K562 (cell line): ENCODE measurements at regions not wholly inside any gene's neighbourhood (a gene's known extent, or its start where the extent isn't known, plus 50 kb on each side); places are given as distances from the start of the nearest gene placed in this dataset.

ENCODE experiments used
- ATAC-seq: fragments of 200-7000 bp; cut with Tn5 transposase; 3 replicates; pipeline ENCODE4 v1.9.1; 2020; ENCODE audit warnings: moderate library complexity
- BruUV-seq: library from RNA; stranded (reverse); fragments of 400-500 nt; replicated peaks from 2 replicates; lab custom pipeline; 2021; lab: Mats Ljungman, UMichigan
- CTCF ChIA-PET: fragments of 300-600 bp; formaldehyde crosslinking; extraction: SDS; loops from one replicate; lab custom pipeline; 2021; ENCODE audit warnings: low intra/inter-chr PET ratio; lab: Yijun Ruan, JAX
- POLR2A ChIA-PET: fragments of 300-600, 350-650 bp; sonication (Branson Sonifier 250); formaldehyde crosslinking; extraction: SDS; loops from one replicate; lab custom pipeline; 2021; ENCODE audit warnings: antibody characterized with exemption, inconsistent platforms; lab: Yijun Ruan, JAX
- DNase-seq, 4 experiments: peaks; one replicate each; pipeline versions ENCODE4 v3.0.0 to v3.0.0-alpha.2; 2011 to 2018; ENCODE audit warnings: low spot score in 3 of 4, mixed read lengths in 3 of 4; ENCODE audit errors: extremely low read depth in 1 of 4
- FAIRE-seq: peaks from 2 replicates; lab custom pipeline; 2011; peaks lifted over from hg19 to GRCh38; lab: Jason Lieb, UNC
- H2AFZ ChIP-seq: 2 replicates; pipeline ENCODE4 v1.6.0; 2011; ENCODE audit warnings: low read depth, low read length, control low read depth, inconsistent platforms
- H3K27ac ChIP-seq: fragments of 200-600 bp; 3 replicates; pipeline ENCODE4 v1.8.0; 2011; ENCODE audit warnings: low read depth, mild to moderate bottlenecking, control low read depth, inconsistent platforms, low read length, moderate library complexity, mixed read lengths; ENCODE audit errors: extremely low read depth
- H3K27me3 ChIP-seq, 2 experiments: fragments of 300-600 bp in 1 of 2; 2 replicates in 1 of 2; 3 replicates in 1 of 2; pipeline versions ENCODE4 v1.6.0 to v1.8.0; 2011; ENCODE audit warnings: inconsistent platforms in 2 of 2, low read length in 2 of 2, mild to moderate bottlenecking in 1 of 2, mixed read lengths in 1 of 2, moderate library complexity in 1 of 2; ENCODE audit not compliant: control insufficient read depth in 2 of 2, insufficient read depth in 2 of 2
- H3K36me3 ChIP-seq: fragments of 300-600 bp; 3 replicates; pipeline ENCODE4 v1.8.0; 2011; ENCODE audit warnings: mild to moderate bottlenecking, low read length, inconsistent platforms; ENCODE audit not compliant: control insufficient read depth, insufficient read depth
- H3K4me1 ChIP-seq, 2 experiments: fragments of 200-600 bp in 1 of 2; replicated peaks in 1 of 2; 2 replicates in 1 of 2; 3 replicates in 1 of 2; pipeline versions ENCODE4 v1.5.1 to v1.8.0; 2011; ENCODE audit warnings: inconsistent platforms in 2 of 2, low read length in 2 of 2, mild to moderate bottlenecking in 1 of 2, mixed read lengths in 1 of 2, moderate library complexity in 1 of 2; ENCODE audit not compliant: control insufficient read depth in 2 of 2, insufficient read depth in 2 of 2
- H3K4me2 ChIP-seq: 2 replicates; pipeline ENCODE4 v1.6.1; 2011; ENCODE audit warnings: low read length, control low read depth, inconsistent platforms, mixed read lengths; ENCODE audit not compliant: insufficient read depth
- H3K4me3 ChIP-seq: fragments of 200-600 bp; sonication (generic), shearing (Covaris generic); 2 replicates; pipeline ENCODE4 v1.5.1; 2016; ENCODE audit warnings: control low read depth, inconsistent platforms
- H3K79me2 ChIP-seq: fragments of 200-600 bp; 3 replicates; pipeline ENCODE4 v1.8.0; 2011; ENCODE audit warnings: low read length, inconsistent platforms; ENCODE audit not compliant: control insufficient read depth, insufficient read depth
- H3K9ac ChIP-seq, 2 experiments: 2 replicates each; pipeline versions ENCODE4 v1.6.0 to v1.6.1; 2011; ENCODE audit warnings: low read depth in 2 of 2, low read length in 2 of 2, control low read depth in 1 of 2, inconsistent platforms in 1 of 2, mild to moderate bottlenecking in 1 of 2, mixed read lengths in 1 of 2; ENCODE audit not compliant: insufficient read depth in 1 of 2
- H3K9me1 ChIP-seq: one replicate; pipeline ENCODE4 v1.6.0; 2011; ENCODE audit warnings: inconsistent platforms, mild to moderate bottlenecking, low read length, moderate library complexity; ENCODE audit not compliant: control insufficient read depth, insufficient read depth
- H3K9me3 ChIP-seq: replicated peaks from 2 replicates; pipeline ENCODE4 v1.5.1; 2011; ENCODE audit warnings: low read depth, low read length, inconsistent platforms; ENCODE audit not compliant: control insufficient read depth, insufficient read depth
- H4K20me1 ChIP-seq: replicated peaks from 2 replicates; pipeline ENCODE4 v1.6.1; 2011; ENCODE audit warnings: low read length, inconsistent platforms, mixed read lengths; ENCODE audit not compliant: control insufficient read depth, insufficient read depth
- ATF4 ChIP-seq: fragments of 450-650 bp; formaldehyde crosslinking; IDR thresholded peaks from 2 replicates; pipeline ENCODE4 v1.4.0; 2022; ENCODE audit warnings: mild to moderate bottlenecking, moderate library complexity
- CREBBP ChIP-seq: IDR thresholded peaks from one replicate; pipeline ENCODE4 v1.6.1; 2012; ENCODE audit warnings: low read depth, mild to moderate bottlenecking, control low read depth, inconsistent platforms, low read length
- FOXK2 ChIP-seq, 2 experiments: fragments of 450-650 bp; IDR thresholded peaks in 1 of 2; conservative IDR thresholded peaks in 1 of 2; 2 replicates each; pipeline ENCODE4 v1.6.1; 2016; ENCODE audit warnings: low read depth in 2 of 2, mild to moderate bottlenecking in 1 of 2
- HDAC1 ChIP-seq, 2 experiments: fragments of 450-650 bp; IDR thresholded peaks; 2 replicates each; pipeline ENCODE4 v1.6.1; 2016 to 2017; ENCODE audit warnings: inconsistent platforms in 1 of 2, mild to moderate bottlenecking in 1 of 2, moderate library complexity in 1 of 2
- HLTF ChIP-seq: fragments of 450-650 bp; IDR thresholded peaks from 2 replicates; pipeline ENCODE4 v1.6.1; 2016
- KLF13 ChIP-seq: fragments of 450-650 bp; IDR thresholded peaks from 2 replicates; pipeline ENCODE4 v1.6.1; 2016; ENCODE audit warnings: missing genetic modification characterization, low read depth, mild to moderate bottlenecking, missing compliant biosample characterization, moderate library complexity, borderline replicate concordance
- NEUROD1 ChIP-seq: fragments of 150-350 bp; IDR thresholded peaks from 2 replicates; pipeline ENCODE4 v1.6.1; 2014; ENCODE audit warnings: borderline replicate concordance, low read length, low read depth; ENCODE audit not compliant: partially characterized antibody
- PHF20 ChIP-seq: fragments of 450-650 bp; IDR thresholded peaks from 2 replicates; pipeline ENCODE4 v1.6.1; 2018; ENCODE audit not compliant: partially characterized antibody
- PRDM10 ChIP-seq: fragments of 450-650 bp; IDR thresholded peaks from 2 replicates; pipeline ENCODE4 v1.6.1; 2018; ENCODE audit not compliant: partially characterized antibody
- PTRF ChIP-seq: fragments of 450-650 bp; IDR thresholded peaks from 2 replicates; pipeline ENCODE4 v1.6.1; 2016; ENCODE audit warnings: mild to moderate bottlenecking, missing genetic modification characterization, missing compliant biosample characterization
- ZBTB7A ChIP-seq: IDR thresholded peaks from 2 replicates; pipeline ENCODE4 v1.6.1; 2011; ENCODE audit warnings: low read depth, mild to moderate bottlenecking, low read length, moderate library complexity, borderline replicate concordance; ENCODE audit not compliant: control insufficient read depth
- ZC3H11A ChIP-seq: IDR thresholded peaks from 2 replicates; pipeline ENCODE4 v1.6.1; 2012; ENCODE audit warnings: low read depth, low read length, improper control_type of control experiment
- ZNF197 ChIP-seq: fragments of 200-800 bp; sonication (Bioruptor generic); IDR thresholded peaks from 2 replicates; pipeline ENCODE4 v1.6.1; 2016; ENCODE audit warnings: low read depth, missing genetic modification characterization, missing compliant biosample characterization
- WGBS: fragments of 100-300 bp; shearing (Covaris generic); methylation state at CpG from one replicate; pipeline ENCODE4 v1.1.6; 2016; ENCODE audit warnings: low coverage, mixed read lengths; ENCODE audit not compliant: insufficient coverage; ENCODE audit errors: missing lambda C conversion rate; 5-methylcytosine and 5-hydroxymethylcytosine counted together
- in situ Hi-C: fragments of 300-500 bp; cut with MboI; formaldehyde crosslinking; loops from 4 replicates; pipeline ENCODE4 v1.15.0; 2018; ENCODE audit warnings: inconsistent platforms, mixed read lengths
- intact Hi-C: fragments of 100-400 bp; cut with micrococcal nuclease; formaldehyde crosslinking; loops from 2 replicates; pipeline ENCODE4 v1.14.2; 2022
- TF ChIP-seq, protein P1 (sequence below): IDR thresholded peaks from 2 replicates; pipeline ENCODE4 v1.6.1; 2016; ENCODE audit warnings: missing genetic modification characterization, missing compliant biosample characterization
- TF ChIP-seq, protein P2 (sequence below): fragments of 450-650 bp; IDR thresholded peaks from 2 replicates; pipeline ENCODE4 v1.6.1; 2016

DNA sequence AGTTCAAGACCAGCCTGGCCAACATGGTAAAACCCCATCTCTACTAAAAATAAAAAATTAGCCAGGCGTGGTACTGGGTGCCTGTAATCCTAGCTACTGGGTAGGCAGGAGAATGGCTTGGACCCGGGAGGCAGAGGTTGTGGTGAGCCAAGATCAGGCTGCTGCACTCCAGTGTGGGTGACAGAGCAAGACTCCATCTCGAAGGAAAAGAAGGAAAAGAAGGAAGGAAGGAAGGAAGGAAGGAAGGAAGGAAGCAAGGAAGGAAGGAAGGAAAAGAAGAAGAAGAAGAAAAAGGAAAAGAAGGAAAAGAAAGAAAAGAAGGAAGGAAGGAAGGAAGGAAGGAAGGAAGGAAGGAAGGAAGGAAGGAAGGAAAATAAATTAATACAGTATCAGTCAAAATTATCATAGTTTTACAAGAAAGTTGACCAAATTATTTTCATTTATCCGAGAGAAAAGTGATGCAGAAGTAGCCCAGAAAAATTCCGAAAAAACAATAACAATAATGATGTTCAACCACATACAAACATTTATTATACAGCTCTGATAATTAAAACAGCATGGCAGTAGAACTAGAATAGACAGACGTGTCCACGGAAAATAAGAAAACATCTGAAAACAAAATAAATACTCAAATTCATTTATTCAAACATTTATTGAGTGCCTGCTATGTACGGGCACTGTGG is 292.4 kb upstream of the MKLN1 start:
- no peaks in the 10 kb centered on the region for H3K79me2 ChIP-seq
- no peaks in the 10 kb centered on the region for H3K36me3 ChIP-seq
- no peak for DNase-seq
- H3K9me3 ChIP-seq, result no peaks in the 10 kb centered on the region
- no peaks in the 10 kb centered on the region for H4K20me1 ChIP-seq
- no peak overlapping the region for H3K4me2 ChIP-seq
- no peak overlapping the region for H3K27ac ChIP-seq
- H2AFZ ChIP-seq, result no peak overlapping the region
- no peak for ATAC-seq
- intact Hi-C loops, result no loop called here
- FAIRE-seq, result no peak
- in situ Hi-C loops, result no loop called here
- no peak overlapping the region for H3K9ac ChIP-seq
- H3K9me1 ChIP-seq, result no peaks in the 10 kb centered on the region
- no peak overlapping the region for H3K4me3 ChIP-seq
- ChIA-PET CTCF (no interaction called here), POLR2A (interaction anchor here (0.6 kb wide), 1 partner anchor 1128 kb away, joined by 4 read pairs; no protein-coding TSS in a partner anchor)
- 50% methylated on average over 8 of the region's 8 CpGs for WGBS
- no peaks in the 10 kb centered on the region for H3K27me3 ChIP-seq
- no peaks in the 10 kb centered on the region; a peak in 1 of 5 replicates for H3K4me1 ChIP-seq
- no TSS peak for BruUV-seq
- TF ChIP-seq ZBTB7A (no peak), ZC3H11A (no peak), NEUROD1 (no peak), ATF4 (no peak), ZNF197 (no peak), PRDM10 (no peak), FOXK2 (conservative IDR thresholded peaks at IDR 0.05 in 1 of 2, IDR thresholded peaks at IDR 0.05 in 1 of 2; ENCODE audit: low read depth in 2 of 2) (0 out of 4 replicates have a peak, but pooled peaks of 1 of the 2 experiments have one; percentile 20), CREBBP (no peak), KLF13 (tag) (no peak), PTRF (tag) (no peak), PHF20 (no peak), HLTF (0 out of 2 replicates have a peak, but pooled peaks have one; percentile 56), HDAC1 (IDR thresholded peaks at IDR 0.05) (no peak)
- TF ChIP-seq, protein P1, sequence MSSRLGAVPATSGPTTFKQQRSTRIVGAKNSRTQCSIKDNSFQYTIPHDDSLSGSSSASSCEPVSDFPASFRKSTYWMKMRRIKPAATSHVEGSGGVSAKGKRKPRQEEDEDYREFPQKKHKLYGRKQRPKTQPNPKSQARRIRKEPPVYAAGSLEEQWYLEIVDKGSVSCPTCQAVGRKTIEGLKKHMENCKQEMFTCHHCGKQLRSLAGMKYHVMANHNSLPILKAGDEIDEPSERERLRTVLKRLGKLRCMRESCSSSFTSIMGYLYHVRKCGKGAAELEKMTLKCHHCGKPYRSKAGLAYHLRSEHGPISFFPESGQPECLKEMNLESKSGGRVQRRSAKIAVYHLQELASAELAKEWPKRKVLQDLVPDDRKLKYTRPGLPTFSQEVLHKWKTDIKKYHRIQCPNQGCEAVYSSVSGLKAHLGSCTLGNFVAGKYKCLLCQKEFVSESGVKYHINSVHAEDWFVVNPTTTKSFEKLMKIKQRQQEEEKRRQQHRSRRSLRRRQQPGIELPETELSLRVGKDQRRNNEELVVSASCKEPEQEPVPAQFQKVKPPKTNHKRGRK, result peak; percentile 92
- TF ChIP-seq, protein P2, sequence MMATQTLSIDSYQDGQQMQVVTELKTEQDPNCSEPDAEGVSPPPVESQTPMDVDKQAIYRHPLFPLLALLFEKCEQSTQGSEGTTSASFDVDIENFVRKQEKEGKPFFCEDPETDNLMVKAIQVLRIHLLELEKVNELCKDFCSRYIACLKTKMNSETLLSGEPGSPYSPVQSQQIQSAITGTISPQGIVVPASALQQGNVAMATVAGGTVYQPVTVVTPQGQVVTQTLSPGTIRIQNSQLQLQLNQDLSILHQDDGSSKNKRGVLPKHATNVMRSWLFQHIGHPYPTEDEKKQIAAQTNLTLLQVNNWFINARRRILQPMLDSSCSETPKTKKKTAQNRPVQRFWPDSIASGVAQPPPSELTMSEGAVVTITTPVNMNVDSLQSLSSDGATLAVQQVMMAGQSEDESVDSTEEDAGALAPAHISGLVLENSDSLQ, result no peak
